ENCODE measurements at regions not wholly inside any gene's neighbourhood (a gene's known extent, or its start where the extent isn't known, plus 50 kb on each side); places are given as distances from the start of the nearest gene placed in this dataset.

DNA sequence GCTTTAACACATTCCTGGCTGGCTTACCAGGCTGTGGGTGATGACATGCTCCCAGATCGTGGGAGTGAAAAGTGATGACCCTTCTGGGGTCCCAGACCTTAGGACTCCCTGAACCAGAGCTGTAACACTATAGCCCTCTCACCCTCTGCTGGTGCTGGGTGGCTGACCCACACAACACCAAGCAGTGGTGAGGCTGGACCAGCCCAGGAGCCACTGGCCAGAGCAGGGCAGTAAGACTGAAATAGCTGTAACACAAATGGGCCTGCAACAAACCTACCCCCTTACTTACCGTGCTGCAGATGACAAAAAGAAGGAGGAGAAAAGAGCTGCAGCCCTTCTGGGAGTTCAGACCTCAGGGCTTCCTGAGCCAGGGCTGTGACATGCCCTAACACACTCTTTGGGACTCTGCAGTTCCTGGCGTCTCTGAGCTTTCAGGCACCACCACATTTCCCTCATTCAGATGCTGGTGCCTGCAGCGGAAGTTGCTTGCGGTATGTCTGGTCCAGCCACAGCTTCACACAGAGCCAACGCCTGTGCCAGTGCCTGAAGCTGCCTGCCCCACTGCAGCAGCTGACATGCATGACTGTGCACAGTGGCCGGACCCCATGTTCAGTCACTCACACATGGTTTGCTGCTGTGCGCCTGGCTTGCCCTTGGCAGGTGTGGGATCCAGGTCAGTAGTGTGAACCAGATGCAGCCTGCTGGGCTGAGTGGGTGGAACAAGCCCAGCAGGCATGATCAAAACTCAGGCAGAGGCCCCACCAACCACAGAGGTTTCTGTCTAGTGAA is 1247.4 kb downstream of the EFNA5 start:
- no peak overlapping the region for H3K4me3 ChIP-seq (ENCODE audit: low read depth, low read length)
- ChIA-PET POLR2A (no interaction called here), CTCF (no interaction called here)
- DNase-seq (ENCODE audit: low read depth, low spot score) = no peak
- TF ChIP-seq, protein P1, sequence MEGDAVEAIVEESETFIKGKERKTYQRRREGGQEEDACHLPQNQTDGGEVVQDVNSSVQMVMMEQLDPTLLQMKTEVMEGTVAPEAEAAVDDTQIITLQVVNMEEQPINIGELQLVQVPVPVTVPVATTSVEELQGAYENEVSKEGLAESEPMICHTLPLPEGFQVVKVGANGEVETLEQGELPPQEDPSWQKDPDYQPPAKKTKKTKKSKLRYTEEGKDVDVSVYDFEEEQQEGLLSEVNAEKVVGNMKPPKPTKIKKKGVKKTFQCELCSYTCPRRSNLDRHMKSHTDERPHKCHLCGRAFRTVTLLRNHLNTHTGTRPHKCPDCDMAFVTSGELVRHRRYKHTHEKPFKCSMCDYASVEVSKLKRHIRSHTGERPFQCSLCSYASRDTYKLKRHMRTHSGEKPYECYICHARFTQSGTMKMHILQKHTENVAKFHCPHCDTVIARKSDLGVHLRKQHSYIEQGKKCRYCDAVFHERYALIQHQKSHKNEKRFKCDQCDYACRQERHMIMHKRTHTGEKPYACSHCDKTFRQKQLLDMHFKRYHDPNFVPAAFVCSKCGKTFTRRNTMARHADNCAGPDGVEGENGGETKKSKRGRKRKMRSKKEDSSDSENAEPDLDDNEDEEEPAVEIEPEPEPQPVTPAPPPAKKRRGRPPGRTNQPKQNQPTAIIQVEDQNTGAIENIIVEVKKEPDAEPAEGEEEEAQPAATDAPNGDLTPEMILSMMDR (IDR thresholded peaks at IDR 0.05; ENCODE audit: insufficient read depth, low read length, missing control alignments) = no peak

DNA sequence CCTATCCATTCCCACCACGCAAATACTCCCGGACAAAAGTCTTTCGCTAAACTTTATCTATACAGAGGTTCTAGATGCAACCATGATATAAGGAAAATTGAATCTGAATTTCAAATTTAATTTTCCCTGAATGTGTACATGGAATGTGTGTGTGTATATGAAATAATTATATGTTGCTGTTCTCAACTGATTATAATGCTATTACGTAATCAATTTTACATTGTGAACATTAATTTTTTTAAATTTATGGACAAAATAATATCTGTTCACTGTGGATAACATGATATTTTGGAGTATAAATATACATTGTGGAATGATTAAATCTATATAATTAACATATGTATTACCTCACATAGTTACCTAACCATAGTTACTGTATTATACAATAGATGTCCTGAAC is 1250.6 kb downstream of the EFNA5 start:
- ChIA-PET POLR2A (no interaction called here), CTCF (no interaction called here)
- no peak for DNase-seq (ENCODE audit: low read depth, low spot score)
- TF ChIP-seq, protein P1 (IDR thresholded peaks at IDR 0.05; ENCODE audit: insufficient read depth, low read length, missing control alignments) = no peak
- no peak overlapping the region for H3K4me3 ChIP-seq (ENCODE audit: low read depth, low read length)

DNA sequence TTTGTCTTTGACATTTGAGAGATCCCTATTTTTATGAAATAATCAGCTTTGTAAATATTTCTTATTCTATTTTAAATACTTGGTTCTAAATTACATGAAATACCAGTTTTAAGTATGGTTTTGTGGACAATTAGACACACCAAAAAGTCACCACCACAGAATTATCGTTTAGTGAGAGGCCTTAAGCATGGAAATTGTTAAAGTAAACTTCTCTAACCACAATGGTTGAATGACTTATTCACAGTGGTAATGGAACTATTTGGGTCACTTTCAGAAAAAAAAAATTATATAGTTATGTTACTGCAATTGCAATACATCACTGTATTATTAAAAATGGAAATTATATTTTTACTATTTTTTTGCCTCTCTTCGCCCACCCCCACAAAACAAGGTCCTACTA is 1252.5 kb downstream of the EFNA5 start:
- TF ChIP-seq, protein P1 (IDR thresholded peaks at IDR 0.05; ENCODE audit: insufficient read depth, low read length, missing control alignments) = no peak
- peak; percentile 16 for DNase-seq (ENCODE audit: low read depth, low spot score)
- CTCF ChIA-PET = no interaction called here
- no peak overlapping the region for H3K4me3 ChIP-seq (ENCODE audit: low read depth, low read length)
- POLR2A ChIA-PET = no interaction called here

DNA sequence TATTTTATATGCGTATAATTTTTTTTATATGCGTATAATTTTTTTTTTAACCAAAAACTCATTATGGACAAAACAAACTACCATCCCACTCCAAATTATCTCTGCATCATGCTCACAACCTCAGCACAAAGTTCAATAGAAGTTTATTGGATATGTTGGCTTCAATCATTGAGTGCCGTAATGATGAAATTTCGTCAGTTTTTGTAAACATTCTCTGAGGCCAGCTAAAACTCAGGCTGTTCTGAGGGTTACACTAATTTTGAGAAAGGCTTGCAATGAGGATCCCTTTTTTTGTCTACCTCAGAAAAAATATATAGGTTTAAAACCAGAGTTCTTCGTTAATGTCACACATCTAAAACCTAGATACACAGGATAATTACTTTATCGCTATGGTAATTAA is 1253.2 kb downstream of the EFNA5 start:
- H3K4me3 ChIP-seq (ENCODE audit: low read depth, low read length) = no peak overlapping the region
- CTCF ChIA-PET = no interaction called here
- DNase-seq (ENCODE audit: low read depth, low spot score) = no peak
- TF ChIP-seq, protein P1 (IDR thresholded peaks at IDR 0.05; ENCODE audit: insufficient read depth, low read length, missing control alignments) = no peak
- POLR2A ChIA-PET = no interaction called here

DNA sequence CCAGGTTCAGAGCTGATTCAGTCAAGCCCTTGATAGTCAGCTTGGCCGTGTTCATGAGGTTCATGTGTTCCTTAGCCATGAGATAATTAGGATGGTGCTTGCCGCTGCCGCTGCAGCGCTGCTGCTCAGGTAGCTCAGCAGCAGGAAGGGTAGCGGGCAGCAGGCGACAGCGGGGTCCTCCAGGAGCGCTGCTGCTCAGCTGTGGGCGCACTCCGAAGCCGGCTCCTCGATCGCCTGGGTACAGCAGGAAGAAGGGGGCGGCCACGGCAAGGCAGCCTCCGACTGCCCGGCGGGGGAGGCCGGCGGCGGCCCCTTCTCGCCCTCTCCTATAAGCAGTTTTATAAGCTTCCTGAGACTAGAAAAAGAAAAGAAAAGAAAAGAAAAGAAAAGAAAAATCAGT is 1253.6 kb downstream of the EFNA5 start:
- ChIA-PET CTCF (no interaction called here), POLR2A (no interaction called here)
- no peak overlapping the region for H3K4me3 ChIP-seq (ENCODE audit: low read depth, low read length)
- TF ChIP-seq, protein P1 (IDR thresholded peaks at IDR 0.05; ENCODE audit: insufficient read depth, low read length, missing control alignments) = no peak
- DNase-seq (ENCODE audit: low read depth, low spot score) = no peak

DNA sequence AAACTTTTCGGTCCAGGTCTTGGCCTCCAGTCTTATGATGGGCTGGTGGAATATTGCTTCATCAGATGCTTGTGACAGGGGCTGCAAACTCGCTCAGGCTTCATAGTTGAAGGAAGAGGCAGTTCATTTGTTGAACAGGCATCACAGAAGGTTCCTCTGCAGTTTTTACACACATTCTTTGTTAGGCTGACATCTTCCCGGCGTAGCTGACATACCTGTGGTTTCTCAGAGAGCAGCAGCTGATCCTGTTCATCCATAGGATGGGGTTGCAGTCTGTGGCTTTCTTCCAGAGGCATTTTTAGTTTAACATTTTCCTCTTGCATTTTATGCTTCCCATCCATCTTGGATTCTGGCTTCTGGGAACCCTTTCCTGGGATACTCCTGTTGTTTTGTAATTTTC is 1255.2 kb downstream of the EFNA5 start:
- DNase-seq (ENCODE audit: low read depth, low spot score) = peak; percentile 83
- H3K4me3 ChIP-seq (ENCODE audit: low read depth, low read length) = no peak overlapping the region
- ChIA-PET CTCF (no interaction called here), POLR2A (no interaction called here)
- TF ChIP-seq, protein P1 (IDR thresholded peaks at IDR 0.05; ENCODE audit: insufficient read depth, low read length, missing control alignments) = no peak
